ENCODE measurements at regions not wholly inside any gene's neighbourhood (a gene's known extent, or its start where the extent isn't known, plus 50 kb on each side); places are given as distances from the start of the nearest gene placed in this dataset.
"Not testable (repeated sequence)": the region's sequence is repeated elsewhere in the genome, so short reads cannot be mapped to it uniquely, and the experiment has no call there.

- no peaks in the 10 kb centered on the region for H3K79me2 ChIP-seq (ENCODE audit: insufficient read depth, low read depth)
- no peaks in the 10 kb centered on the region for H3K4me1 ChIP-seq (ENCODE audit: low read depth, poor library complexity, severe bottlenecking)
- no peak overlapping the region for H2AFZ ChIP-seq (ENCODE audit: low read depth)
- H3K4me2 ChIP-seq = no peak overlapping the region
- no peaks in the 10 kb centered on the region for H3K36me3 ChIP-seq (ENCODE audit: insufficient read depth)
- no peak for TF ChIP-seq CTCF (conservative IDR thresholded peaks at IDR 0.05; ENCODE audit: low read depth, low read length)
- no peaks in the 10 kb centered on the region for H4K20me1 ChIP-seq (ENCODE audit: insufficient read depth)
- H3K4me3 ChIP-seq (IDR thresholded peaks at IDR 0.05; ENCODE audit: insufficient read depth, low read depth, low read length) = no peak overlapping the region
- no peak overlapping the region for H3K9ac ChIP-seq
- no peaks in the 10 kb centered on the region for H3K27me3 ChIP-seq (ENCODE audit: insufficient read depth, low read depth)
- no peak overlapping the region for H3K27ac ChIP-seq
Measured at GRCh38 chr10:85493703-85494102, 872.9 kb downstream of the GRID1 start.

DNA sequence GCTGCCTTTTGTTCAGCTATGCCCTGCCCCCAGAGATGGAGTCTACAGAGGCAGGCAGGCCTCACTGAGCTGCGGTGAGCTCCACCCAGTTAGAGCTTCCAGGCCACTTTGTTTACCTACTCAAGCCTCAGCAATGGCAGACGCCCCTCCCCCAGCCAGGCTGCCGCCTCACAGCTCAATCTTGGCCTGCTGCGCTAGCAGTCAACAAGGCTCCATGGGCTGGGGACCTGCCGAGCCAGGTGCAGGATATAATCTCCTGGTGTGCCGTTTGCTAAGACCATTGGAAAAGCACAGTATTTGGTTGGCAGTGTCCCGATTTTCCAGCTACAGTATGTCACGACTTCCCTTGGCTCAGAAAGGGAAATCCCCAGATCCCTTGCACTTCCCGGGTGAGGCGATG lies 862.0 kb downstream of the GRID1 start:
- H3K9ac ChIP-seq; H3K27ac ChIP-seq; H3K27me3 ChIP-seq (ENCODE audit: insufficient read depth, low read depth); H2AFZ ChIP-seq (ENCODE audit: low read depth); H3K36me3 ChIP-seq (ENCODE audit: insufficient read depth); H3K4me2 ChIP-seq; H3K79me2 ChIP-seq (ENCODE audit: insufficient read depth, low read depth); H3K4me1 ChIP-seq (ENCODE audit: low read depth, poor library complexity, severe bottlenecking); H4K20me1 ChIP-seq (ENCODE audit: insufficient read depth); H3K4me3 ChIP-seq (IDR thresholded peaks at IDR 0.05; ENCODE audit: insufficient read depth, low read depth, low read length): not testable (repeated sequence)

- Histone ChIP-seq H3K4me1 (ENCODE audit: low read depth, poor library complexity, severe bottlenecking) (no peaks in the 10 kb centered on the region), H4K20me1 (ENCODE audit: insufficient read depth) (no peaks in the 10 kb centered on the region), H3K36me3 (ENCODE audit: insufficient read depth) (no peaks in the 10 kb centered on the region), H3K9ac (no peak overlapping the region), H2AFZ (ENCODE audit: low read depth) (no peak overlapping the region), H3K4me2 (no peak overlapping the region), H3K79me2 (ENCODE audit: insufficient read depth, low read depth) (no peaks in the 10 kb centered on the region), H3K4me3 (IDR thresholded peaks at IDR 0.05; ENCODE audit: insufficient read depth, low read depth, low read length) (no peak overlapping the region), H3K27ac (no peak overlapping the region), H3K27me3 (ENCODE audit: insufficient read depth, low read depth) (no peaks in the 10 kb centered on the region)
- no peak for TF ChIP-seq CTCF (conservative IDR thresholded peaks at IDR 0.05; ENCODE audit: low read depth, low read length)
Measured at GRCh38 chr10:85508159-85508558, 858.4 kb downstream of the GRID1 start.

- Histone ChIP-seq H3K4me1 (ENCODE audit: low read depth, poor library complexity, severe bottlenecking) (no peaks in the 10 kb centered on the region), H3K27ac (no peak overlapping the region), H3K4me2 (no peak overlapping the region), H3K9ac (no peak overlapping the region), H3K4me3 (IDR thresholded peaks at IDR 0.05; ENCODE audit: insufficient read depth, low read depth, low read length) (no peak overlapping the region), H4K20me1 (ENCODE audit: insufficient read depth) (no peaks in the 10 kb centered on the region), H2AFZ (ENCODE audit: low read depth) (no peak overlapping the region), H3K79me2 (ENCODE audit: insufficient read depth, low read depth) (no peaks in the 10 kb centered on the region), H3K27me3 (ENCODE audit: insufficient read depth, low read depth) (no peaks in the 10 kb centered on the region), H3K36me3 (ENCODE audit: insufficient read depth) (no peaks in the 10 kb centered on the region)
- TF ChIP-seq CTCF (conservative IDR thresholded peaks at IDR 0.05; ENCODE audit: low read depth, low read length) = no peak
Measured at GRCh38 chr10:85510682-85511081, 855.9 kb downstream of the GRID1 start.

- Histone ChIP-seq H4K20me1 (ENCODE audit: insufficient read depth) (no peaks in the 10 kb centered on the region), H3K79me2 (ENCODE audit: insufficient read depth, low read depth) (no peaks in the 10 kb centered on the region), H3K36me3 (ENCODE audit: insufficient read depth) (no peaks in the 10 kb centered on the region), H3K9ac (no peak overlapping the region), H3K27me3 (ENCODE audit: insufficient read depth, low read depth) (no peaks in the 10 kb centered on the region), H3K4me3 (IDR thresholded peaks at IDR 0.05; ENCODE audit: insufficient read depth, low read depth, low read length) (no peak overlapping the region), H3K4me1 (ENCODE audit: low read depth, poor library complexity, severe bottlenecking) (no peaks in the 10 kb centered on the region), H3K4me2 (no peak overlapping the region), H3K27ac (no peak overlapping the region), H2AFZ (ENCODE audit: low read depth) (no peak overlapping the region)
- TF ChIP-seq CTCF (conservative IDR thresholded peaks at IDR 0.05; ENCODE audit: low read depth, low read length) = no peak
Measured at GRCh38 chr10:85513436-85513835, 853.2 kb downstream of the GRID1 start.

Measured in KMS-11 (cell line).